Ectodermal cell (in vitro differentiated cells): ENCODE measurements at regions not wholly inside any gene's neighbourhood (a gene's known extent, or its start where the extent isn't known, plus 50 kb on each side); places are given as distances from the start of the nearest gene placed in this dataset.

ENCODE experiments used
- H3K27ac ChIP-seq: 2 replicates; pipeline ENCODE4 v1.7.0; 2013; ENCODE audit warnings: mild to moderate bottlenecking, low read depth, low read length; ENCODE audit not compliant: insufficient read depth, poor library complexity, severe bottlenecking
- H3K27me3 ChIP-seq: 2 replicates; pipeline ENCODE4 v1.7.0; 2013; ENCODE audit warnings: mild to moderate bottlenecking, low read length; ENCODE audit not compliant: insufficient read depth, control insufficient read depth, poor library complexity, severe bottlenecking
- H3K36me3 ChIP-seq: one replicate; pipeline ENCODE4 v1.7.0; 2013; ENCODE audit warnings: low read length; ENCODE audit not compliant: control insufficient read depth, insufficient read depth
- H3K4me1 ChIP-seq: one replicate; pipeline ENCODE4 v1.7.0; 2013; ENCODE audit warnings: low read length; ENCODE audit not compliant: control insufficient read depth, insufficient read depth
- H3K4me3 ChIP-seq: 2 replicates; pipeline ENCODE4 v1.7.0; 2013; ENCODE audit warnings: low read depth, low read length, control low read depth; ENCODE audit not compliant: insufficient read depth
- H3K9me3 ChIP-seq: 2 replicates; pipeline ENCODE4 v1.7.0; 2013; ENCODE audit warnings: mild to moderate bottlenecking, low read length, moderate library complexity; ENCODE audit not compliant: control insufficient read depth
- WGBS, 2 experiments: methylation state at CpG; one replicate each; pipeline ENCODE4 v1.1.7; 2013; ENCODE audit warnings: missing lambda C conversion rate in 2 of 2; 5-methylcytosine and 5-hydroxymethylcytosine counted together

DNA sequence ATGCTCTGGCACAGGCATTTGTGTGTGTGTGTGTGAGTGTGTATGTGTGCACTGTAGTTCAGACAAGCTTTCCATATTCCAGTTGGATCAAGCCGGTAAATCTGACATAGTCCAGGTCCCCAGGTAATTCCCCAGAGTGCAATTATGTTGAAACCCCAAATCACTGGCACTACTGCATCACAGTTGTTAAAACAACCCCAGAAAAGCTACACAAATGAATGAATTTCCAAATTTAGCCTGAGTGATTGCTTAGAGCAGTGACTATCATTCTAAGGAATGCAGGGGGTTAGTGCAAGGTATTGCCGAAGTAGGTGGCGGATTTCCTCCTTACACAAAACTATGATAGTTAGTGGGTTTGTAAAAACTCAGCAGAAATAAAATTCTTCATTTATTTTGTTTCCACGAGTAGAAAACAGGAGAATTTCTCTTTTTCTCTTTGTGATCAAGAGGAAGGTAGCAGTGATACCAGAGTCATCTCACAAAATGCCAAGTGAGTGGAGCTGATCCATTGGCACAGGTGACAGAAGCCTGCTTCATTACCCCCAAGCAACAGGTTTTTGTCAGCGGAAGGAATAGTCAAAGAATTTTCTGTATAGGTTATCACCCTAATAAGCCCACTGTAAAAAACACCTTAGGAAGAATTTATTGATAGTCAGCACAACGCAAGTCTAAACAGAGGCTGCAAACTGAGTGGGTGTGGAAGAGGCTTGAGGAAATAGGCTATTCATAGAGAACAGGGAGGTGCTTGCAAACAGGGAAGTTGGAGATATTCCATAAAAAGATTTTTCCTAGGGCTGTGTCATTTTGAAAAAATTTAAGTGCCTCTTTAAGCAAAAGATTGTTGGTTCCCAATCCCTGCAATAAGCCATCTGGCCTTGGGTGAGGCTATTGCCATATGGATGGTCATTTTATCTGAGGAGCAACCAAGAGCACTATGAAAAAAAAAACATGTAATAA lies 385.1 kb downstream of the CHSY3 start:
- Histone ChIP-seq H3K36me3 (no peaks in the 10 kb centered on the region), H3K27ac (no peak overlapping the region)
- 89 to 90% methylated on average over 5 to 6 of the region's 6 CpGs for WGBS, 2 experiments

DNA sequence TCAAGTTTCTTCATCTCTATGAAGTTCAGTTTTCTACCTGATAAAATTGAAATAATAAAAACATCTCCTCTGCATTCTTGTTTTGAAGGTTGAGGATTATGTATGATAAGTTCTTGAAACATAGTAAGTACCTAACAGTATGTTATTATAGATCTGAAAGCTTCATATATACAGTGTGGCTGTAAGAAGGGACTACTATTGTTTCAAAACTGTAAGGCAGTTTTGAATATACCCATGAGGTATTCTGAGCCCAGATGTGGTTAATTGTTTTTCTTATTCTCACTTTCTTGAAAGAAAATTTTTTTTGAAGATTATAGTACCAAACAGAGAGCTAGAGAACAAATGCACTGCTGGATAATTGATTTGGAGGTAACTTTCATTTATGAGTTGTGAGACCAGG lies 383.2 kb downstream of the CHSY3 start:
- Histone ChIP-seq H3K4me1 (no peaks in the 10 kb centered on the region), H3K36me3 (no peaks in the 10 kb centered on the region), H3K27ac (no peak overlapping the region), H3K4me3 (no peak overlapping the region), H3K9me3 (no peaks in the 10 kb centered on the region), H3K27me3 (no peaks in the 10 kb centered on the region)

More for the DNA sequence above, 385.1 kb downstream of the CHSY3 start:
- no peak overlapping the region for H3K4me3 ChIP-seq
- no peaks in the 10 kb centered on the region for H3K27me3 ChIP-seq
- no peaks in the 10 kb centered on the region for H3K9me3 ChIP-seq
- no peaks in the 10 kb centered on the region for H3K4me1 ChIP-seq

DNA sequence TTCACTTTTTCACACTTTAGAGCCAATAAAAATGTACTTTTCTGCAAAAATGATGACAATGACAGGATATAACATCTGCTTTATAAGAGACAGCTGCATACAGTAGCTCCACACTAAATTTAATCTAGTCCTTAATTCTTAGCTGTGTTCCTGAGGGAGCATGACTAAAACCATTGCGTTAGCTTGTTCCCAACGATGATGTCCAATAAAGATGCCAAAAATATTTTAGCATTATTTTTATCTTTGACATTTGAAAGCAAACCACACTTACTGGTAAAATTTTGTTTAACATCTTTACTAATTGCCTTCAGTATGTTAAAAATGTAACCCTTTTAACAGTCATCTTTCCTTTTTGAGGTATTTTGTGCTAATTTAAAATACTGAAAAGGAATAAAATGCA lies 382.7 kb downstream of the CHSY3 start:
- Histone ChIP-seq H3K9me3 (no peaks in the 10 kb centered on the region), H3K36me3 (no peaks in the 10 kb centered on the region), H3K27me3 (no peaks in the 10 kb centered on the region), H3K4me1 (no peaks in the 10 kb centered on the region), H3K4me3 (no peak overlapping the region), H3K27ac (no peak overlapping the region)
- WGBS, 2 experiments, result 91 to 92% methylated on average over 2 of the region's 2 CpGs

DNA sequence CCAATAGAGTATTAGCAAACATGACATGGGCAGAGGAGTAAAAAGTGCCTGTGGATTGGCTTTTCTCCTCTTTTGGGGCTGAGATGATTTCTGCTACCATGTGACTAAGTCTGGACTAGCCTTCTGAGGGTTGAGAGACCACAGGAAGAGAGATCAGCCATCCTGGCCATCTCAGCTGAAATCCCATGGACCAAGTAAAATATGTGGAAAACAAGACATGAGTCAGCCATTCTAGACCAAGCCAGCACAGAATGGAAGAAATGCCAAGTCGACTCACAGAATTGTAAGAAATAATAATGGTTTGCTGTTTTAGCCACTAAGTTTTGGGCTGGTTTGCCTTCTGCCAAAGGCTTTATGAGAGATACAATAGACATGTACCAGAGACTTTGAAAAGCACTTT lies 377.8 kb downstream of the CHSY3 start:
- Histone ChIP-seq H3K9me3 (no peaks in the 10 kb centered on the region), H3K27me3 (no peaks in the 10 kb centered on the region), H3K36me3 (no peaks in the 10 kb centered on the region), H3K4me1 (no peaks in the 10 kb centered on the region), H3K27ac (no peak overlapping the region), H3K4me3 (no peak overlapping the region)
- 88 to 97% methylated on average over 1 of the region's 1 CpG for WGBS, 2 experiments

DNA sequence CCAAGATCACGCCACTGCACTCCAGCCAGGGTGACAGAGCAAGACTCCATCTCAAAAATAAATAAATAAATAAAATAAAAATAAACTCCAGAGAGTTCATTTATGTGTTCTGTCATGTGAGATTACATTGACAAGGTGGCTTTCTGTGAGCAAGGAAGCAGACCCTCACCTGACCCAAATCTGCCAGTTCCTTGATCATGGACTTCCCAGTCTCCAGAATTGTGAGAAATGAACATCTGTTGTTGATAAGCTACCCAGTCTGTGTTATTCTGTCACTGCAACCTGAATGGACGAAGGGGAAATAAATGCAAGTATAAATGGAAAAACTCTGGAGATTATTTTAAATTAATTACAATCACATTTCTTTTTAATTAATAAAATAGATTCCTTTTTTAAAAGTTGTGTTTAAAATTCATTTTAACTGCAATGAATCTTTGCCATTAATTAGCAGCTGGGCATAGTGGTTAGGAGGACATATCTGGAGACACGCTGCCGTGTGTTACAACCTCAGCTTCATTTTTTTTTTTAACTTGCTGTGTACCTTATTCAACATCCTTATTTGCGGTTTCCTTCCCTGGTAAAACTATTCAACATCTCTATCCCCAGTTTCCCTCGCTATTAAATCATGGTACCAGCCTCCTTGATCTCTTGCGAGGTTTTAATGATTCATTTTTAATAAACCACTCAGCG lies 376.4 kb downstream of the CHSY3 start:
- Histone ChIP-seq H3K4me3 (no peak overlapping the region), H3K27ac (no peak overlapping the region), H3K4me1 (no peaks in the 10 kb centered on the region), H3K36me3 (no peaks in the 10 kb centered on the region), H3K9me3 (no peaks in the 10 kb centered on the region), H3K27me3 (no peaks in the 10 kb centered on the region)
- WGBS, 2 experiments, result 92 to 96% methylated on average over 6 of the region's 8 CpGs

DNA sequence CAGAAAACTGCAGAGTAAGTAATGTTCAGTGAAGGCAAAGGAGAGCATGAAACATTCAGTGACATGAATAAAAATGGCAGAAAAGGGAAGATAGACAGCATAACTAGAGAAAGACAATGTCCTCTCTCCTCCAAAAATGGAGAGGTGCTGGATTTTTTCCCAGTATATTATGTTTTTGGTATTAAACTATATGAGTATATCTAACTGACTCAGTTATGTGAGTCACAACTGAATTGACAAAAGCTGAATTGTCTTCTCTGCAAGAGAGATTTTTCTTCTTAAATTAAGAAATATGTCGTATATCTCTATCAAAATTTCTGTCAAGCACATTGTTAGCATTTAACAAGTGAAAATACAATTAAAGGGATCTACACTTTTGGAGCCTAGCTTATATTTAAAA lies 375.1 kb downstream of the CHSY3 start:
- Histone ChIP-seq H3K4me3 (no peak overlapping the region), H3K36me3 (no peaks in the 10 kb centered on the region), H3K9me3 (no peaks in the 10 kb centered on the region), H3K4me1 (no peaks in the 10 kb centered on the region), H3K27ac (no peak overlapping the region), H3K27me3 (no peaks in the 10 kb centered on the region)
- 100% methylated on average over 1 of the region's 1 CpG; no CpG with 5 or more reads in 1 of the 2 experiments for WGBS, 2 experiments

DNA sequence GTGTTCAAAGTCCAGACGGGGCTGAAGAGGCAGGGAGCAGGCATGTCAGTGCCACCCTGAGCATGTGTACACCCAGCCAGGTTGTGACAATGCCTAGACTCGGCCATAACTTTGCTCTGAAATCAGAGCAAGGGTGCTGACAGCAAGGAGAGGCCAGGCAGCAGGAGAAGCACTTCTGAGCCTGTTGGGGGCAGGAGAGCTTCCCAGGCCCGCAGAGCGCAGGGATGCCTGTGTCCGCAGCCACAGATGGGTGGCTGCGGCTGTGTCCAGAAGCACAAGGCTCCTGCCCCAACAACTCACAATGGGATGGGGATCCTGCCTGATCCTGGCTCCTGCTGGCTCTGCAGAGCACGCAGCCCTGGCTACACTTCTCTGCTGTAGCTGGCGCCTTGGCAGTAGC lies 373.9 kb downstream of the CHSY3 start:
- no peaks in the 10 kb centered on the region for H3K27me3 ChIP-seq
- WGBS, 2 experiments, result 93 to 94% methylated on average over 8 of the region's 8 CpGs
- no peaks in the 10 kb centered on the region for H3K36me3 ChIP-seq

DNA sequence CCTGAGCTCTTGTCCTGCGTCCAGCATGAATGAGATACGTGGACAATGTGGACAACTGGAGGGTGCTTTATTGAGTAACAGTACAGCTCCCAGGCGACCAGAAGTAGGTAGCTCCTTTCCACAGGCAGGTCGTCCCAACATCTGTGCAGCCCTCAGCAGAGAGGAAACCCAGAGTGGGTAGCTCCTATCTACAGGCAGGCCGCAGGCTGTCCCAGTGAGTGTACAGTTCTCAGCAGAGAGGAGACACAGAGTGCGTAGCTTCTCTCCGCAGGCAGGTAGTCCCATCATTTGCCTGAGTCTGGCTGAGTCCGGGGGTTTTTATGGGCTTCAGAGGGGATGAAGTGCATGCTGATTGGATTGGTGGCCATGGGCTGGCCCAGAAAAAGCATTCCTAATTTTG lies 373.3 kb downstream of the CHSY3 start:
- no peaks in the 10 kb centered on the region for H3K9me3 ChIP-seq
- no peaks in the 10 kb centered on the region for H3K4me1 ChIP-seq
- no peaks in the 10 kb centered on the region for H3K27me3 ChIP-seq
- 94% methylated on average over 8 of the region's 8 CpGs for WGBS, 2 experiments
- H3K4me3 ChIP-seq, result no peak overlapping the region
- no peaks in the 10 kb centered on the region for H3K36me3 ChIP-seq
- no peak overlapping the region for H3K27ac ChIP-seq

More for the DNA sequence above, 373.9 kb downstream of the CHSY3 start:
- H3K27ac ChIP-seq, result no peak overlapping the region
- no peaks in the 10 kb centered on the region for H3K4me1 ChIP-seq
- no peaks in the 10 kb centered on the region for H3K9me3 ChIP-seq
- H3K4me3 ChIP-seq, result no peak overlapping the region

DNA sequence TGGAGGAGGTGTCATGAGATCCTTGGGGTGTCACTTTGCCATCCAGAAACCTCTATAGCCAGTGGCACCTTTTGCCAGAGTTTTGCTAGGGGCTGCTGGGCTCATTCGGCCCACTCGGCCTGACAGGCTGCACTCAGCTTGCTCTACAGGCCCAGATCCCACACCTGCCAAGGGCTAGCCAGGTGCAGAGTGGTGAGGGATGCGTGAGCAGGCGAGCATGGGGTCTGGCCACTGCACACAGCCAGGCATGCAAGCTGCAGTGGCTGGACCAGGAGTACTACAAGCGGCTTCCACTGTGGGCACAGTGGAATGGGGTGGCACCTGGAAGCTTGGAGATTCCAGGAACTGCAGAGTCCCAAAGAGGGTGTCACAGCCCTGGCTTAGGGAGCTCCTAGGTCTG lies 372.7 kb downstream of the CHSY3 start:
- no peaks in the 10 kb centered on the region for H3K36me3 ChIP-seq
- no peak overlapping the region for H3K4me3 ChIP-seq
- H3K9me3 ChIP-seq, result no peaks in the 10 kb centered on the region
- H3K27me3 ChIP-seq, result no peaks in the 10 kb centered on the region
- WGBS, 2 experiments, result 91 to 93% methylated on average over 5 of the region's 5 CpGs
- no peaks in the 10 kb centered on the region for H3K4me1 ChIP-seq
- H3K27ac ChIP-seq, result no peak overlapping the region

DNA sequence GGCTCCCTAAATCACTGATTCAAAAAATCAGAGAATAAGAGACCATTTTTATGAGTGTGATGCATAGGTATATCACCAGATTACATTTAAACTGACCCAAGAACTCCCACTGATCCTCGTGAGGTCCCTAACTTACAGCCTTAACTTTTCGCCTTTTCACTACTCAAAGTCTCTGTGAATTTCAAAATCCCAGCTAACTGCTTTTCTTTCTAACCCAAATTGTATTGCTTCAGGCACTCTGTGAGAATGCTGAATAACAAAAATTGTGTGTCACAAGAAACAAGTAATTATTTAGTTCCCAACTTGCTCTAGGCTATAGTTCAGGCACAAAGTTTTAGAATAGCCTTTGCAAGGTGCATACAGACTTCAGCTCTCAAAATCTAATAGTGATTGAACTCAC lies 368.6 kb downstream of the CHSY3 start:
- no peaks in the 10 kb centered on the region for H3K36me3 ChIP-seq
- WGBS, 2 experiments, result 62 to 67% methylated on average over 2 of the region's 2 CpGs

More for the DNA sequence above, 368.6 kb downstream of the CHSY3 start:
- H3K9me3 ChIP-seq, result no peaks in the 10 kb centered on the region
- no peaks in the 10 kb centered on the region for H3K27me3 ChIP-seq
- H3K27ac ChIP-seq, result no peak overlapping the region
- no peak overlapping the region for H3K4me3 ChIP-seq
- no peaks in the 10 kb centered on the region for H3K4me1 ChIP-seq
